Right lobe of liver (tissue), 6 donors: ENCODE measurements at regions not wholly inside any gene's neighbourhood (a gene's known extent, or its start where the extent isn't known, plus 50 kb on each side); places are given as distances from the start of the nearest gene placed in this dataset.
"Not testable (repeated sequence)": the region's sequence is repeated elsewhere in the genome, so short reads cannot be mapped to it uniquely, and the experiment has no call there.

Source experiments
- ATAC-seq, 4 donors: fragments of 200-7000 bp; cut with Tn5 transposase; one replicate each; pipeline ENCODE4 v1.9.1; 2020; ENCODE audit warnings: mild to moderate bottlenecking in 4 of 4, moderate library complexity in 4 of 4
- DNase-seq, 3 donors: peaks; one replicate each; pipeline ENCODE4 v3.0.0-alpha.2; 2020
- H3K27ac ChIP-seq, 3 donors: fragments of 200-600 bp; one replicate each; pipeline ENCODE4 v1.8.0; 2022
- H3K27me3 ChIP-seq, 2 donors: fragments of 200-600 bp; one replicate each; pipeline ENCODE4 v1.8.0; 2022
- H3K36me3 ChIP-seq, 4 donors: fragments of 200-600 bp; sonication (generic) in 1 of 4; one replicate each; pipeline versions ENCODE4 v1.5.1 to v1.8.0; 2017 to 2022; ENCODE audit warnings: control low read depth in 1 of 4
- H3K4me1 ChIP-seq, 4 donors: fragments of 200-600 bp; sonication (generic) in 1 of 4; one replicate each; pipeline versions ENCODE4 v1.5.1 to v1.8.0; 2017 to 2022; ENCODE audit warnings: control low read depth in 1 of 4
- H3K4me3 ChIP-seq, 3 donors: fragments of 200-600 bp; one replicate each; pipeline ENCODE4 v1.8.0; 2022
- H3K9me3 ChIP-seq, 4 donors: fragments of 200-600 bp; sonication (generic) in 1 of 4; one replicate each; pipeline versions ENCODE4 v1.5.1 to v1.8.0; 2017 to 2022; ENCODE audit warnings: control low read depth in 1 of 4
- WGBS: methylation state at CpG from one replicate; pipeline ENCODE4 v1.1.6; 2018; ENCODE audit warnings: low coverage, low lambda C conversion rate; ENCODE audit not compliant: insufficient coverage; ENCODE audit errors: missing lambda C conversion rate; 5-methylcytosine and 5-hydroxymethylcytosine counted together
- intact Hi-C, 2 donors: fragments of 100-400 bp; cut with DNase I; formaldehyde crosslinking; loops; one replicate each; pipeline versions ENCODE4 v1.11.2 to v1.14.1; 2022
- donor health status: DM: no; HTN: yes; CAD: no.
- donor health status: DM: no; HTN: no; CAD: no.
- donor health status: DM: no; HTN: no; CAD: no.
- donor health status: DM: no; HTN: yes; CAD: no.
- donor health status: DM: no; HTN: yes; CAD: no.

GRCh38 chr21:6098191-6098935 is 4423.0 kb upstream of the TPTE start:
- WGBS = 81% methylated on average over 7 of the region's 8 CpGs
- H3K36me3 ChIP-seq, intact Hi-C loops, H3K4me3 ChIP-seq, H3K27ac ChIP-seq, H3K27me3 ChIP-seq, H3K4me1 ChIP-seq, H3K9me3 ChIP-seq: not testable (repeated sequence)
- DNase-seq = peak in 1 of 3 donors; percentile 1
- ATAC-seq = peak in 3 of 4 donors; percentile 4 to 34 (median 11)

GRCh38 chr21:6101588-6101987 is 4419.8 kb upstream of the TPTE start:
- H3K36me3 ChIP-seq, DNase-seq, H3K4me3 ChIP-seq, intact Hi-C loops, H3K27me3 ChIP-seq, ATAC-seq, H3K9me3 ChIP-seq, H3K4me1 ChIP-seq, H3K27ac ChIP-seq: not testable (repeated sequence)
- no CpG with 5 or more reads among the region's 9 CpGs for WGBS

GRCh38 chr21:6104546-6104945 is 4416.8 kb upstream of the TPTE start:
- H3K9me3 ChIP-seq, ATAC-seq, intact Hi-C loops, H3K27me3 ChIP-seq, H3K4me3 ChIP-seq, H3K4me1 ChIP-seq, H3K27ac ChIP-seq, DNase-seq, H3K36me3 ChIP-seq: not testable (repeated sequence)
- no CpG with 5 or more reads among the region's 8 CpGs for WGBS

- ATAC-seq = peak; percentile 17 to 60 (median 53)
- DNase-seq = peak in 1 of 3 donors; percentile 13
- intact Hi-C loops, H3K4me3 ChIP-seq, H3K9me3 ChIP-seq, H3K36me3 ChIP-seq, H3K27me3 ChIP-seq, H3K4me1 ChIP-seq, H3K27ac ChIP-seq: not testable (repeated sequence)
- 56% methylated on average over 6 of the region's 26 CpGs for WGBS
These were observed 4414.5 kb upstream of the TPTE start for GRCh38 chr21:6106686-6107567.

GRCh38 chr21:6108894-6109293 is 4412.5 kb upstream of the TPTE start:
- intact Hi-C loops = not testable (repeated sequence)

GRCh38 chr21:6109774-6110173 is 4411.6 kb upstream of the TPTE start:
- H3K36me3 ChIP-seq, H3K27ac ChIP-seq: not testable (repeated sequence)
- ATAC-seq = peak in 1 of 4 donors; percentile 34

More at GRCh38 chr21:6108894-6109293, 4412.5 kb upstream of the TPTE start:
- DNase-seq, H3K27ac ChIP-seq, H3K27me3 ChIP-seq, H3K9me3 ChIP-seq, H3K36me3 ChIP-seq, H3K4me3 ChIP-seq, H3K4me1 ChIP-seq: not testable (repeated sequence)
- WGBS = no CpG with 5 or more reads among the region's 6 CpGs
- ATAC-seq = peak; percentile 30 to 55 (median 50)

GRCh38 chr21:6110716-6111343 is 4410.6 kb upstream of the TPTE start:
- H3K9me3 ChIP-seq, H3K36me3 ChIP-seq, H3K4me3 ChIP-seq, DNase-seq, H3K27ac ChIP-seq, H3K27me3 ChIP-seq, intact Hi-C loops, H3K4me1 ChIP-seq: not testable (repeated sequence)
- ATAC-seq = peak; percentile 47 to 70 (median 64)
- WGBS = no CpG with 5 or more reads among the region's 110 CpGs

More at GRCh38 chr21:6109774-6110173, 4411.6 kb upstream of the TPTE start:
- H3K4me1 ChIP-seq, intact Hi-C loops, H3K4me3 ChIP-seq, H3K27me3 ChIP-seq, H3K9me3 ChIP-seq: not testable (repeated sequence)
- peak in 2 of 3 donors; percentile 18 to 36 for DNase-seq
- WGBS = no CpG with 5 or more reads among the region's 13 CpGs

- not testable (repeated sequence) for H3K4me3 ChIP-seq
These were observed 4410.0 kb upstream of the TPTE start for GRCh38 chr21:6111354-6111753.

GRCh38 chr21:6118336-6118735 is 4403.0 kb upstream of the TPTE start:
- no CpG with 5 or more reads among the region's 18 CpGs for WGBS
- H3K36me3 ChIP-seq, H3K27me3 ChIP-seq, intact Hi-C loops, H3K4me3 ChIP-seq, H3K27ac ChIP-seq, H3K9me3 ChIP-seq, H3K4me1 ChIP-seq: not testable (repeated sequence)
- ATAC-seq (peak in 3 of 4 donors; percentile 27 to 42 (median 33)), DNase-seq (peak; percentile 17 to 62 (median 18))

More at GRCh38 chr21:6111354-6111753, 4410.0 kb upstream of the TPTE start:
- H3K36me3 ChIP-seq, intact Hi-C loops, H3K4me1 ChIP-seq, H3K9me3 ChIP-seq, H3K27ac ChIP-seq, H3K27me3 ChIP-seq: not testable (repeated sequence)
- DNase-seq (peak in 2 of 3 donors; percentile 26 to 33), ATAC-seq (peak; percentile 2 to 25 (median 16))
- WGBS = no CpG with 5 or more reads among the region's 46 CpGs

GRCh38 chr21:6120863-6121262 is 4400.5 kb upstream of the TPTE start:
- peak in 2 of 3 donors; percentile 7 to 20 for DNase-seq
- H3K36me3 ChIP-seq, H3K4me3 ChIP-seq, H3K27me3 ChIP-seq, H3K27ac ChIP-seq, H3K4me1 ChIP-seq, intact Hi-C loops, H3K9me3 ChIP-seq: not testable (repeated sequence)
- ATAC-seq = peak in 2 of 4 donors; percentile 1 to 3
- WGBS = no CpG with 5 or more reads among the region's 28 CpGs

GRCh38 chr21:6122629-6123028 is 4398.8 kb upstream of the TPTE start:
- WGBS = no CpG with 5 or more reads among the region's 13 CpGs
- intact Hi-C loops = not testable (repeated sequence)

More at GRCh38 chr21:6122629-6123028, 4398.8 kb upstream of the TPTE start:
- not testable (repeated sequence) for H3K36me3 ChIP-seq, H3K4me3 ChIP-seq, H3K4me1 ChIP-seq, H3K9me3 ChIP-seq, H3K27ac ChIP-seq, H3K27me3 ChIP-seq
- DNase-seq (peak in 1 of 3 donors; percentile 27), ATAC-seq (peak in 1 of 4 donors; percentile 1)
